ENCODE measurements at regions not wholly inside any gene's neighbourhood (a gene's known extent, or its start where the extent isn't known, plus 50 kb on each side); places are given as distances from the start of the nearest gene placed in this dataset.

DNA sequence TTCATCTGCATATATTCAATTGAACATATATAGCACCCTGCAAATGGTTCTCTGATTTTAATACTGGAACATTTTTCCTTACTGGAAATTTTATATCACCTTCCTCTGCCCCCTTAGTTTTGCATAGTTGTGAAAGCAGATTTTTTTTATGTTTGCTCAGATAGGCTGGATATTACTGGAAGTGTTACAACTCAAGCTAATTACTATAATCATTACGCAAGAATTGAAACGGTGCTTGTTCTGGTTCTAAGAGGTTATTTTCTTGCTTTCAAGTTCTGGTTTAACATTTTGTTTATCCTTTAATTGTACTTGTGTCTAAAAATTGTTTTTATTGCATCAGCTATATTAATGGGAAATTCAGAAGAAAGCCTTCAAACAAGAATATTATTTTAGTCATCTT, 95.6 kb upstream of the MYO16 start:
- TF ChIP-seq, protein P1, sequence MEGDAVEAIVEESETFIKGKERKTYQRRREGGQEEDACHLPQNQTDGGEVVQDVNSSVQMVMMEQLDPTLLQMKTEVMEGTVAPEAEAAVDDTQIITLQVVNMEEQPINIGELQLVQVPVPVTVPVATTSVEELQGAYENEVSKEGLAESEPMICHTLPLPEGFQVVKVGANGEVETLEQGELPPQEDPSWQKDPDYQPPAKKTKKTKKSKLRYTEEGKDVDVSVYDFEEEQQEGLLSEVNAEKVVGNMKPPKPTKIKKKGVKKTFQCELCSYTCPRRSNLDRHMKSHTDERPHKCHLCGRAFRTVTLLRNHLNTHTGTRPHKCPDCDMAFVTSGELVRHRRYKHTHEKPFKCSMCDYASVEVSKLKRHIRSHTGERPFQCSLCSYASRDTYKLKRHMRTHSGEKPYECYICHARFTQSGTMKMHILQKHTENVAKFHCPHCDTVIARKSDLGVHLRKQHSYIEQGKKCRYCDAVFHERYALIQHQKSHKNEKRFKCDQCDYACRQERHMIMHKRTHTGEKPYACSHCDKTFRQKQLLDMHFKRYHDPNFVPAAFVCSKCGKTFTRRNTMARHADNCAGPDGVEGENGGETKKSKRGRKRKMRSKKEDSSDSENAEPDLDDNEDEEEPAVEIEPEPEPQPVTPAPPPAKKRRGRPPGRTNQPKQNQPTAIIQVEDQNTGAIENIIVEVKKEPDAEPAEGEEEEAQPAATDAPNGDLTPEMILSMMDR (conservative IDR thresholded peaks at IDR 0.05) = no peak
- no peak for TF ChIP-seq ZFX (IDR thresholded peaks at IDR 0.05)
